ENCODE measurements at regions not wholly inside any gene's neighbourhood (a gene's known extent, or its start where the extent isn't known, plus 50 kb on each side); places are given as distances from the start of the nearest gene placed in this dataset.

- Histone ChIP-seq H3K9me3 (ENCODE audit: control insufficient read depth, insufficient read depth, low read depth, low read length) (no peaks in the 10 kb centered on the region), H3K27ac (ENCODE audit: low read length) (no peak overlapping the region), H3K36me3 (ENCODE audit: control insufficient read depth, insufficient read depth, low read length) (no peaks in the 10 kb centered on the region), H3K4me1 (ENCODE audit: control insufficient read depth, insufficient read depth, low read length) (no peaks in the 10 kb centered on the region), H3K27me3 (ENCODE audit: control insufficient read depth, insufficient read depth, low read length) (no peaks in the 10 kb centered on the region), H3K4me3 (ENCODE audit: low read depth in 2 of 2, low read length in 2 of 2) (no peak overlapping the region)
- no TSS peak for BruUV-seq (replicated peaks)
- ChIA-PET CTCF (no interaction called here), POLR2A (no interaction called here)
- no peak for TF ChIP-seq CTCF (IDR thresholded peaks at IDR 0.05)
- TF ChIP-seq, protein P1, sequence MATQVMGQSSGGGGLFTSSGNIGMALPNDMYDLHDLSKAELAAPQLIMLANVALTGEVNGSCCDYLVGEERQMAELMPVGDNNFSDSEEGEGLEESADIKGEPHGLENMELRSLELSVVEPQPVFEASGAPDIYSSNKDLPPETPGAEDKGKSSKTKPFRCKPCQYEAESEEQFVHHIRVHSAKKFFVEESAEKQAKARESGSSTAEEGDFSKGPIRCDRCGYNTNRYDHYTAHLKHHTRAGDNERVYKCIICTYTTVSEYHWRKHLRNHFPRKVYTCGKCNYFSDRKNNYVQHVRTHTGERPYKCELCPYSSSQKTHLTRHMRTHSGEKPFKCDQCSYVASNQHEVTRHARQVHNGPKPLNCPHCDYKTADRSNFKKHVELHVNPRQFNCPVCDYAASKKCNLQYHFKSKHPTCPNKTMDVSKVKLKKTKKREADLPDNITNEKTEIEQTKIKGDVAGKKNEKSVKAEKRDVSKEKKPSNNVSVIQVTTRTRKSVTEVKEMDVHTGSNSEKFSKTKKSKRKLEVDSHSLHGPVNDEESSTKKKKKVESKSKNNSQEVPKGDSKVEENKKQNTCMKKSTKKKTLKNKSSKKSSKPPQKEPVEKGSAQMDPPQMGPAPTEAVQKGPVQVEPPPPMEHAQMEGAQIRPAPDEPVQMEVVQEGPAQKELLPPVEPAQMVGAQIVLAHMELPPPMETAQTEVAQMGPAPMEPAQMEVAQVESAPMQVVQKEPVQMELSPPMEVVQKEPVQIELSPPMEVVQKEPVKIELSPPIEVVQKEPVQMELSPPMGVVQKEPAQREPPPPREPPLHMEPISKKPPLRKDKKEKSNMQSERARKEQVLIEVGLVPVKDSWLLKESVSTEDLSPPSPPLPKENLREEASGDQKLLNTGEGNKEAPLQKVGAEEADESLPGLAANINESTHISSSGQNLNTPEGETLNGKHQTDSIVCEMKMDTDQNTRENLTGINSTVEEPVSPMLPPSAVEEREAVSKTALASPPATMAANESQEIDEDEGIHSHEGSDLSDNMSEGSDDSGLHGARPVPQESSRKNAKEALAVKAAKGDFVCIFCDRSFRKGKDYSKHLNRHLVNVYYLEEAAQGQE (IDR thresholded peaks at IDR 0.05; ENCODE audit: insufficient read depth in 1 of 2, low read depth in 2 of 2, low read length in 1 of 2) = no peak
- no peak for TF ChIP-seq TCF7L2 (IDR thresholded peaks at IDR 0.05; ENCODE audit: low read depth, low read length)
- TF ChIP-seq POLR2AphosphoS5 (IDR thresholded peaks at IDR 0.05; ENCODE audit: low read depth, low read length) = no peak
- no peak for TF ChIP-seq SIN3A (IDR thresholded peaks at IDR 0.05; ENCODE audit: borderline replicate concordance, insufficient read depth, low read depth, low read length)
- in situ Hi-C loops (cut with HindIII; ENCODE audit: low pct_unique_long_range_greater_than_20kb, low sequenced_read_pairs) (no loop called here), intact Hi-C loops (cut with micrococcal nuclease; ENCODE audit: unreplicated experiment) (no loop called here)
- ATAC-seq (no peak), DNase-seq (ENCODE audit: low read depth, low spot score) (no peak)
Observed at GRCh38 chr11:15621565-15621964, 506.8 kb downstream of the INSC start.

GRCh38 chr11:15622231-15622890 is 507.6 kb downstream of the INSC start:
- ATAC-seq = no peak
- Histone ChIP-seq H3K27ac (ENCODE audit: low read length) (no peak overlapping the region), H3K9me3 (ENCODE audit: control insufficient read depth, insufficient read depth, low read depth, low read length) (no peaks in the 10 kb centered on the region), H3K4me1 (ENCODE audit: control insufficient read depth, insufficient read depth, low read length) (no peaks in the 10 kb centered on the region), H3K36me3 (ENCODE audit: control insufficient read depth, insufficient read depth, low read length) (no peaks in the 10 kb centered on the region), H3K4me3 (ENCODE audit: low read depth in 2 of 2, low read length in 2 of 2) (no peak overlapping the region), H3K27me3 (ENCODE audit: control insufficient read depth, insufficient read depth, low read length) (no peaks in the 10 kb centered on the region)
- BruUV-seq (replicated peaks) = no TSS peak
- ChIA-PET POLR2A (no interaction called here), CTCF (no interaction called here)
- DNase-seq (ENCODE audit: low read depth, low spot score) = no peak
- TF ChIP-seq POLR2AphosphoS5 (IDR thresholded peaks at IDR 0.05; ENCODE audit: low read depth, low read length) = no peak
- no peak for TF ChIP-seq TCF7L2 (IDR thresholded peaks at IDR 0.05; ENCODE audit: low read depth, low read length)
- no peak for TF ChIP-seq SIN3A (IDR thresholded peaks at IDR 0.05; ENCODE audit: borderline replicate concordance, insufficient read depth, low read depth, low read length)
- TF ChIP-seq, protein P1 (IDR thresholded peaks at IDR 0.05; ENCODE audit: insufficient read depth in 1 of 2, low read depth in 2 of 2, low read length in 1 of 2) = no peak
- TF ChIP-seq CTCF (IDR thresholded peaks at IDR 0.05) = no peak
- in situ Hi-C loops (cut with HindIII; ENCODE audit: low pct_unique_long_range_greater_than_20kb, low sequenced_read_pairs) = no loop called here
- intact Hi-C loops (cut with micrococcal nuclease; ENCODE audit: unreplicated experiment) = no loop called here

Data from Panc1 (cell line).